GM23338 (cell line): ENCODE measurements at regions not wholly inside any gene's neighbourhood (a gene's known extent, or its start where the extent isn't known, plus 50 kb on each side); places are given as distances from the start of the nearest gene placed in this dataset.

Experiments used
- ATAC-seq: fragments of 200-7000 bp; cut with Tn5 transposase; 3 replicates; pipeline ENCODE4 v1.9.1; 2020
- DNase-seq: peaks from one replicate; pipeline ENCODE4 v3.0.0-alpha.2; 2015; ENCODE audit warnings: low spot score
- H2AFZ ChIP-seq: fragments of 200-600 bp; sonication (generic); 2 replicates; pipeline ENCODE4 v1.8.0; 2016; ENCODE audit warnings: antibody characterized with exemption, mild to moderate bottlenecking, moderate library complexity
- H3F3A ChIP-seq: fragments of 200-600 bp; sonication (generic); replicated peaks from 2 replicates; pipeline ENCODE4 v1.8.0; 2017; ENCODE audit warnings: antibody characterized with exemption, mixed run types, low read depth
- H3K27ac ChIP-seq: fragments of 200-600 bp; sonication (generic); 2 replicates; pipeline ENCODE4 v1.6.1; 2016; ENCODE audit warnings: low read depth
- H3K27me3 ChIP-seq: fragments of 200-600 bp; sonication (generic); 2 replicates; pipeline ENCODE4 v1.8.0; 2016; ENCODE audit warnings: mild to moderate bottlenecking, mixed run types, moderate library complexity; ENCODE audit not compliant: insufficient read depth
- H3K36me3 ChIP-seq: fragments of 200-600 bp; sonication (generic); 2 replicates; pipeline ENCODE4 v1.8.0; 2016; ENCODE audit warnings: mild to moderate bottlenecking; ENCODE audit not compliant: insufficient read depth
- H3K4me1 ChIP-seq: fragments of 200-600 bp; sonication (generic); 2 replicates; pipeline ENCODE4 v1.8.0; 2016; ENCODE audit warnings: mild to moderate bottlenecking, moderate library complexity; ENCODE audit not compliant: insufficient read depth
- H3K4me2 ChIP-seq: fragments of 200-600 bp; sonication (generic); 2 replicates; pipeline ENCODE4 v1.7.1; 2017; ENCODE audit warnings: mixed run types
- H3K4me3 ChIP-seq: fragments of 200-600 bp; sonication (generic); 2 replicates; pipeline ENCODE4 v1.6.1; 2016; ENCODE audit warnings: mixed run types
- H3K79me2 ChIP-seq: fragments of 200-600 bp; sonication (generic); replicated peaks from 2 replicates; pipeline ENCODE4 v1.8.0; 2017; ENCODE audit warnings: mild to moderate bottlenecking; ENCODE audit not compliant: insufficient read depth
- H3K9me2 ChIP-seq: fragments of 200-600 bp; sonication (generic); 2 replicates; pipeline ENCODE4 v1.8.0; 2017; ENCODE audit not compliant: insufficient read depth
- H4K20me1 ChIP-seq: fragments of 200-600 bp; sonication (generic); replicated peaks from 2 replicates; pipeline ENCODE4 v1.8.0; 2017; ENCODE audit warnings: mild to moderate bottlenecking; ENCODE audit not compliant: insufficient read depth
- H3K27ac Mint-ChIP-seq: 2 replicates; pipeline ENCODE4 v1.8.0; 2020; ENCODE audit warnings: inconsistent platforms, mild to moderate bottlenecking, moderate library complexity, mixed read lengths
- H3K27me3 Mint-ChIP-seq: 3 replicates; pipeline ENCODE4 v1.8.0; 2022; ENCODE audit warnings: low read depth, mild to moderate bottlenecking, moderate library complexity, mixed read lengths, inconsistent platforms; ENCODE audit not compliant: insufficient read depth, poor library complexity
- H3K36me3 Mint-ChIP-seq: 3 replicates; pipeline ENCODE4 v1.8.0; 2021; ENCODE audit warnings: low read depth, mild to moderate bottlenecking, inconsistent platforms, moderate library complexity, mixed read lengths
- H3K4me1 Mint-ChIP-seq: 3 replicates; pipeline ENCODE4 v1.8.0; 2020; ENCODE audit warnings: mild to moderate bottlenecking, inconsistent platforms, mixed read lengths
- H3K4me3 Mint-ChIP-seq: 3 replicates; pipeline ENCODE4 v1.8.0; 2021; ENCODE audit warnings: moderate library complexity, mild to moderate bottlenecking, inconsistent platforms, mixed read lengths
- H3K9me3 Mint-ChIP-seq: 3 replicates; pipeline ENCODE4 v1.8.0; 2020; ENCODE audit warnings: moderate library complexity, mild to moderate bottlenecking, inconsistent platforms, mixed read lengths
- CREB1 ChIP-seq: fragments of 250-450 bp; sonication (Bioruptor Pico); IDR thresholded peaks from 2 replicates; pipeline ENCODE4 v1.5.0; 2020; ENCODE audit warnings: low read depth, mild to moderate bottlenecking, moderate library complexity
- CTCF ChIP-seq, 2 experiments: fragments of 200-600 bp in 1 of 2; sonication (generic) in 1 of 2; conservative IDR thresholded peaks; 2 replicates each; pipeline versions ENCODE4 v1.5.1 to v1.6.1; 2016 to 2017; ENCODE audit warnings: antibody characterized with exemption in 2 of 2, low read depth in 2 of 2, mild to moderate bottlenecking in 2 of 2, moderate library complexity in 1 of 2
- EZH2 ChIP-seq: fragments of 200-600 bp; sonication (generic); IDR thresholded peaks from one replicate; pipeline ENCODE4 v1.8.0; 2017; ENCODE audit warnings: antibody characterized with exemption, mild to moderate bottlenecking, low read depth; ENCODE audit not compliant: unreplicated experiment
- EZH2phosphoT487 ChIP-seq: fragments of 200-600 bp; sonication (generic); IDR thresholded peaks from one replicate; pipeline ENCODE4 v1.8.1; 2018; ENCODE audit warnings: antibody characterized with exemption; ENCODE audit not compliant: unreplicated experiment
- JUNB ChIP-seq: IDR thresholded peaks from one replicate; pipeline ENCODE4 v1.6.1; 2016; ENCODE audit warnings: antibody characterized with exemption; ENCODE audit not compliant: unreplicated experiment
- NANOG ChIP-seq: IDR thresholded peaks from 2 replicates; pipeline ENCODE4 v1.6.1; 2016; ENCODE audit warnings: antibody characterized with exemption, borderline replicate concordance
- POLR2AphosphoS5 ChIP-seq: IDR thresholded peaks from 2 replicates; pipeline ENCODE4 v1.6.1; 2016; ENCODE audit warnings: antibody characterized with exemption, low read depth
- REST ChIP-seq: IDR thresholded peaks from one replicate; pipeline ENCODE4 v1.6.1; 2018; ENCODE audit warnings: antibody characterized with exemption; ENCODE audit not compliant: unreplicated experiment
- STAT1 ChIP-seq: IDR thresholded peaks from one replicate; pipeline ENCODE4 v1.6.1; 2016; ENCODE audit warnings: antibody characterized with exemption; ENCODE audit not compliant: unreplicated experiment
- ZNF114 ChIP-seq: fragments of 250-450 bp; sonication (Bioruptor Pico); IDR thresholded peaks from 2 replicates; pipeline ENCODE4 v1.5.0; 2020; ENCODE audit warnings: mild to moderate bottlenecking, moderate library complexity
- ZNF331 ChIP-seq: fragments of 250-450 bp; sonication (Bioruptor Pico); IDR thresholded peaks from 2 replicates; pipeline ENCODE4 v1.5.0; 2020; ENCODE audit warnings: low read depth, mild to moderate bottlenecking, moderate library complexity
- ZNF462 ChIP-seq: fragments of 250-450 bp; sonication (Bioruptor Pico); IDR thresholded peaks from 2 replicates; pipeline ENCODE4 v1.5.0; 2020; ENCODE audit warnings: mild to moderate bottlenecking, moderate library complexity
- TF ChIP-seq, protein P1 (sequence below): IDR thresholded peaks from 2 replicates; pipeline ENCODE4 v1.6.1; 2016; ENCODE audit warnings: antibody characterized with exemption

GRCh38 chr22:27258616-27259172 is 542.9 kb downstream of the MN1 start (continued):
- no peak for TF ChIP-seq POLR2AphosphoS5
- TF ChIP-seq JUNB, result no peak
- no peak for TF ChIP-seq STAT1
- no peak for TF ChIP-seq CTCF (conservative IDR thresholded peaks at IDR 0.05; ENCODE audit: low read depth in 2 of 2)
- TF ChIP-seq ZNF331 (CRISPR knock-in tag), result no peak
- no peak for TF ChIP-seq NANOG

GRCh38 chr22:27259433-27259832 is 542.1 kb downstream of the MN1 start:
- no peaks in the 10 kb centered on the region for H3K9me2 ChIP-seq
- H3K4me2 ChIP-seq, result no peak overlapping the region; the same call in 1 of the 2 replicates
- no peak overlapping the region for H3K4me3 ChIP-seq
- no peaks in the 10 kb centered on the region for H3K79me2 ChIP-seq
- peaks cover 12% of the 10 kb centered on the region for H3K36me3 Mint-ChIP-seq
- no peak for DNase-seq
- no peak overlapping the region for H3K27ac ChIP-seq
- H3F3A ChIP-seq, result no peaks in the 10 kb centered on the region
- peaks cover 8% of the 10 kb centered on the region for H3K27me3 Mint-ChIP-seq
- H3K27ac Mint-ChIP-seq, result no peak overlapping the region
- peaks cover 21% of the 10 kb centered on the region for H3K4me1 Mint-ChIP-seq
- no peaks in the 10 kb centered on the region for H4K20me1 ChIP-seq
- peaks cover 27% of the 10 kb centered on the region for H3K9me3 Mint-ChIP-seq
- peak overlapping the region; percentile 89 for H2AFZ ChIP-seq
- no peak for ATAC-seq
- no peaks in the 10 kb centered on the region for H3K27me3 ChIP-seq
- H3K4me1 ChIP-seq, result peaks cover 11% of the 10 kb centered on the region
- H3K36me3 ChIP-seq, result no peaks in the 10 kb centered on the region; the same call in 1 of the 2 replicates
- no peak overlapping the region for H3K4me3 Mint-ChIP-seq
- TF ChIP-seq, protein P1, sequence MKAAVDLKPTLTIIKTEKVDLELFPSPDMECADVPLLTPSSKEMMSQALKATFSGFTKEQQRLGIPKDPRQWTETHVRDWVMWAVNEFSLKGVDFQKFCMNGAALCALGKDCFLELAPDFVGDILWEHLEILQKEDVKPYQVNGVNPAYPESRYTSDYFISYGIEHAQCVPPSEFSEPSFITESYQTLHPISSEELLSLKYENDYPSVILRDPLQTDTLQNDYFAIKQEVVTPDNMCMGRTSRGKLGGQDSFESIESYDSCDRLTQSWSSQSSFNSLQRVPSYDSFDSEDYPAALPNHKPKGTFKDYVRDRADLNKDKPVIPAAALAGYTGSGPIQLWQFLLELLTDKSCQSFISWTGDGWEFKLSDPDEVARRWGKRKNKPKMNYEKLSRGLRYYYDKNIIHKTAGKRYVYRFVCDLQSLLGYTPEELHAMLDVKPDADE, result no peak
- TF ChIP-seq EZH2phosphoT487 (no peak), JUNB (no peak), ZNF462 (CRISPR knock-in tag) (no peak), CREB1 (CRISPR knock-in tag) (no peak), ZNF114 (CRISPR knock-in tag) (no peak), REST (no peak), NANOG (no peak), EZH2 (no peak), ZNF331 (CRISPR knock-in tag) (no peak), POLR2AphosphoS5 (no peak)
